ENCODE measurements at regions not wholly inside any gene's neighbourhood (a gene's known extent, or its start where the extent isn't known, plus 50 kb on each side); places are given as distances from the start of the nearest gene placed in this dataset.

GRCh38 chr10:9209105-9209798 is 1154.8 kb downstream of the GATA3 start:
- DNase-seq (ENCODE audit: extremely low read depth in 1 of 11, low read depth in 9 of 11, low spot score in 4 of 11) = peak; percentile 46 to 79 (median 65)

- no peak for DNase-seq (ENCODE audit: extremely low read depth in 1 of 11, low read depth in 9 of 11, low spot score in 4 of 11)
Observed at GRCh38 chr10:9211228-9211627, 1156.7 kb downstream of the GATA3 start.

- DNase-seq (ENCODE audit: extremely low read depth in 1 of 11, low read depth in 9 of 11, low spot score in 4 of 11) = no peak
Observed at GRCh38 chr10:9214618-9215017, 1160.1 kb downstream of the GATA3 start.

- DNase-seq (ENCODE audit: extremely low read depth in 1 of 11, low read depth in 9 of 11, low spot score in 4 of 11) = no peak
Observed at GRCh38 chr10:9215121-9215520, 1160.6 kb downstream of the GATA3 start.

- DNase-seq (ENCODE audit: extremely low read depth in 1 of 11, low read depth in 9 of 11, low spot score in 4 of 11) = no peak
Observed at GRCh38 chr10:9219860-9220259, 1165.4 kb downstream of the GATA3 start.

- DNase-seq (ENCODE audit: extremely low read depth in 1 of 11, low read depth in 9 of 11, low spot score in 4 of 11) = no peak
Observed at GRCh38 chr10:9222917-9223316, 1168.4 kb downstream of the GATA3 start.

- no peak for DNase-seq (ENCODE audit: extremely low read depth in 1 of 11, low read depth in 9 of 11, low spot score in 4 of 11)
Observed at GRCh38 chr10:9227679-9228365, 1173.3 kb downstream of the GATA3 start.

- no peak for DNase-seq (ENCODE audit: extremely low read depth in 1 of 11, low read depth in 9 of 11, low spot score in 4 of 11)
Observed at GRCh38 chr10:9228771-9229170, 1174.3 kb downstream of the GATA3 start.

GRCh38 chr10:9229702-9230244 is 1175.3 kb downstream of the GATA3 start:
- DNase-seq (ENCODE audit: extremely low read depth in 1 of 11, low read depth in 9 of 11, low spot score in 4 of 11) = no peak

- no peak for DNase-seq (ENCODE audit: extremely low read depth in 1 of 11, low read depth in 9 of 11, low spot score in 4 of 11)
Observed at GRCh38 chr10:9230625-9231024, 1176.1 kb downstream of the GATA3 start.

GRCh38 chr10:9234191-9234590 is 1179.7 kb downstream of the GATA3 start:
- DNase-seq (ENCODE audit: extremely low read depth in 1 of 11, low read depth in 9 of 11, low spot score in 4 of 11) = no peak

GRCh38 chr10:9238041-9238440 is 1183.6 kb downstream of the GATA3 start:
- no peak for DNase-seq (ENCODE audit: extremely low read depth in 1 of 11, low read depth in 9 of 11, low spot score in 4 of 11)

- peak in 2 of 11 donors; percentile 19 to 38 for DNase-seq (ENCODE audit: extremely low read depth in 1 of 11, low read depth in 9 of 11, low spot score in 4 of 11)
Observed at GRCh38 chr10:9239298-9239697, 1184.8 kb downstream of the GATA3 start.

- no peak for DNase-seq (ENCODE audit: extremely low read depth in 1 of 11, low read depth in 9 of 11, low spot score in 4 of 11)
Observed at GRCh38 chr10:9243941-9244411, 1189.5 kb downstream of the GATA3 start.

- peak in 1 of 11 donors; percentile 19 for DNase-seq (ENCODE audit: extremely low read depth in 1 of 11, low read depth in 9 of 11, low spot score in 4 of 11)
Observed at GRCh38 chr10:9244864-9245263, 1190.4 kb downstream of the GATA3 start.

- DNase-seq (ENCODE audit: extremely low read depth in 1 of 11, low read depth in 9 of 11, low spot score in 4 of 11) = no peak
Observed at GRCh38 chr10:9253121-9253520, 1198.6 kb downstream of the GATA3 start.

- DNase-seq (ENCODE audit: extremely low read depth in 1 of 11, low read depth in 9 of 11, low spot score in 4 of 11) = no peak
Observed at GRCh38 chr10:9254353-9254752, 1199.9 kb downstream of the GATA3 start.

- no peak for DNase-seq (ENCODE audit: extremely low read depth in 1 of 11, low read depth in 9 of 11, low spot score in 4 of 11)
Observed at GRCh38 chr10:9260690-9261089, 1206.2 kb downstream of the GATA3 start.

GRCh38 chr10:9262770-9263169 is 1208.3 kb downstream of the GATA3 start:
- DNase-seq (ENCODE audit: extremely low read depth in 1 of 11, low read depth in 9 of 11, low spot score in 4 of 11) = no peak

- DNase-seq (ENCODE audit: extremely low read depth in 1 of 11, low read depth in 9 of 11, low spot score in 4 of 11) = no peak
Observed at GRCh38 chr10:9268176-9268575, 1213.7 kb downstream of the GATA3 start.

All from renal cortex interstitium (tissue), 11 donors.